ENCODE measurements at regions not wholly inside any gene's neighbourhood (a gene's known extent, or its start where the extent isn't known, plus 50 kb on each side); places are given as distances from the start of the nearest gene placed in this dataset.

GRCh38 chr11:27761356-27761755 lies 61.1 kb upstream of the BDNF start:
- TF ChIP-seq CTCF (IDR thresholded peaks at IDR 0.05) (no peak), POLR2A (IDR thresholded peaks at IDR 0.05) (no peak)
- DNase-seq = no peak

DNA sequence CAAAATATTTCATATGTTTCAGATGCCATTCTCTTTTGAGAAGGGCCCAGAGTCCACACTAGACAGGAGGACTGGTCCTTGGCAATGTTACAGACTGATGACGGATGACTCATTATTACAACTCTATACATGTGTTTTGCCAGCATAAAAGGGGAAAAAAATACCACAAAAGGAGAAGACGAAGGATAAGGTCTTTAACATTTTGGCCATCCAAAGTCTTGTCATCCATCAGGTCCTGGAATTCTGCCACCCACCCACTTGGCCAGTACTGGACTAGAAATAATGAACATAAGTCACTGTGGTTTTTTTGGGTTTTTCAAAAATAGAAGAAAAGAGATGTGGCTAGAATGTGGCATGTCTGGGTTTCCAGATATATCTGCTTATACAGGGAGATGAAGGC lies 57.7 kb upstream of the BDNF start:
- no peaks in the 10 kb centered on the region for H3K4me1 ChIP-seq
- no peak for DNase-seq
- no peaks in the 10 kb centered on the region for H3K9me3 ChIP-seq
- H3K36me3 ChIP-seq = no peaks in the 10 kb centered on the region
- no peak overlapping the region for H3K4me3 ChIP-seq
- no peaks in the 10 kb centered on the region for H3K27me3 ChIP-seq
- TF ChIP-seq CTCF (IDR thresholded peaks at IDR 0.05) (no peak), POLR2A (IDR thresholded peaks at IDR 0.05) (no peak)
- no peak overlapping the region for H3K27ac ChIP-seq

More at GRCh38 chr11:27761356-27761755, 61.1 kb upstream of the BDNF start:
- Histone ChIP-seq H3K4me1 (no peaks in the 10 kb centered on the region), H3K27ac (no peak overlapping the region), H3K27me3 (no peaks in the 10 kb centered on the region), H3K36me3 (no peaks in the 10 kb centered on the region), H3K4me3 (no peak overlapping the region), H3K9me3 (no peaks in the 10 kb centered on the region)

DNA sequence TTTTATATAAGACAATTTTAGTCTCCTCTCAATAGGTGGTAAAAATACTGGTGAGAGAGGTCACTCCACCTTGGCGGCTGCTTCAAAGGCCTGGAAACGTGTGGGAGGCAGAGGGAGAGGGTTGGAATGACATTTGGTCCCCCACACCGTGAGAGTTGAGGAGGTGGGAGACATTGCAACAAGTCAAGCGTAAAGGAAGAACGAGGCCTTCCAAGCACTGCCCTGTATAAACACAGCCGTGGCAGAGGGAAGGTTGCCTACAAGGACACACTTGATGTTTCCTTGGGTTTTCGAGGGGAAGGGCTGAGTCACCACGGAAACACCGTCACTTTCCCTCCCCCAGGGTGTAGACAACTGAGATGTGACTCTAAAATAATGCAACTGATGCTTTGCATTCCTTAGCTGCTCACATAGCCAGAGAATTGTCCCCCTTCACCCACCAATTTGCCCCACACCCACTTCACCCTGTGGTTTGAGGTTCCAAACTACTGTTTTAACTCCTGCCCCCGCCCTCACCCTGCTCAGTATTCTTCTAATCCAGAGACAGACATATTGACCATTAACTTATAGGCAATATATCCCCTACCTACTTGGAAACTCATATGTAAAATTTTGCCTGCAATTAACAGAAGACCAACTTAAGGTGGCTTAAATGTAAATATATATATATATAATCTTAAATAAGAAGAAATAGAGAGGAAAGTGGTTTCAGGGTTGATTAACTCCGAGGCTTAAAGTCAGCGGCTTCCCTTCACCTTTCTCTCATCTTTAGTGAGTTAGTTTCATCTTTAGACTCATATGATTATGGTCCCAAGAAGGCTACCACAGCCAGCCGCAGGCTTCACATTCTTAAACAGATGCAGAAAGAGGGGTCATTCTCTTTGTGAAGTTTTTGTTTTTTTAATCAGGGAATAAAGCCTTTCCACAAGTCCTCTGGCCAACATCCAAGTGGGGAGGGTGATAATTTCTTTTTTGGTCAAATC lies 54.1 kb upstream of the BDNF start:
- Histone ChIP-seq H3K4me3 (no peak overlapping the region), H3K4me1 (no peaks in the 10 kb centered on the region), H3K9me3 (no peaks in the 10 kb centered on the region), H3K27ac (no peak overlapping the region), H3K27me3 (no peaks in the 10 kb centered on the region), H3K36me3 (no peaks in the 10 kb centered on the region)
- DNase-seq = no peak
- TF ChIP-seq CTCF (IDR thresholded peaks at IDR 0.05) (no peak), POLR2A (IDR thresholded peaks at IDR 0.05) (no peak)

Measured in Peyer's patch (tissue), 4 donors.